Uterus (tissue), 2 donors: ENCODE measurements at regions not wholly inside any gene's neighbourhood (a gene's known extent, or its start where the extent isn't known, plus 50 kb on each side); places are given as distances from the start of the nearest gene placed in this dataset.

Source experiments
- CTCF ChIP-seq, 4 experiments: fragments of 200-600 bp in 2 of 4; fragments of 450-650 bp in 2 of 4; sonication (generic) in 2 of 4; IDR thresholded peaks; one replicate each; pipeline ENCODE4 v1.5.1; 2016 to 2019; ENCODE audit warnings: antibody characterized with exemption in 4 of 4, mild to moderate bottlenecking in 2 of 4, moderate library complexity in 1 of 4
- POLR2A ChIP-seq, 2 donors: fragments of 450-650 bp; IDR thresholded peaks; one replicate each; pipeline ENCODE4 v1.6.1; 2016; ENCODE audit warnings: antibody characterized with exemption in 2 of 2, mild to moderate bottlenecking in 1 of 2, moderate library complexity in 1 of 2

- TF ChIP-seq CTCF (IDR thresholded peaks at IDR 0.05) = no peak
- TF ChIP-seq POLR2A (IDR thresholded peaks at IDR 0.05) = no peak
These were observed 360.9 kb downstream of the BCKDHB start for GRCh38 chr6:80467408-80467807.
